ENCODE measurements at regions not wholly inside any gene's neighbourhood (a gene's known extent, or its start where the extent isn't known, plus 50 kb on each side); places are given as distances from the start of the nearest gene placed in this dataset.

- DNase-seq (ENCODE audit: low read depth), result no peak
These were observed 296.6 kb upstream of the SLCO3A1 start for GRCh38 chr15:91556926-91557325.

- no peak for DNase-seq (ENCODE audit: low read depth)
These were observed 294.4 kb upstream of the SLCO3A1 start for GRCh38 chr15:91559066-91559465.

GRCh38 chr15:91561371-91562100 lies 292.0 kb upstream of the SLCO3A1 start:
- no peak for DNase-seq (ENCODE audit: low read depth)

- no peak for DNase-seq (ENCODE audit: low read depth)
These were observed 290.8 kb upstream of the SLCO3A1 start for GRCh38 chr15:91562698-91563097.

- no peak for DNase-seq (ENCODE audit: low read depth)
These were observed 288.9 kb upstream of the SLCO3A1 start for GRCh38 chr15:91564631-91565030.

- no peak for DNase-seq (ENCODE audit: low read depth)
These were observed 287.4 kb upstream of the SLCO3A1 start for GRCh38 chr15:91566141-91566540.

- DNase-seq (ENCODE audit: low read depth), result no peak
These were observed 285.5 kb upstream of the SLCO3A1 start for GRCh38 chr15:91568036-91568435.

- no peak for DNase-seq (ENCODE audit: low read depth)
These were observed 281.4 kb upstream of the SLCO3A1 start for GRCh38 chr15:91572110-91572509.

- no peak for DNase-seq (ENCODE audit: low read depth)
These were observed 277.4 kb upstream of the SLCO3A1 start for GRCh38 chr15:91576096-91576495.

- DNase-seq (ENCODE audit: low read depth), result no peak
These were observed 275.0 kb upstream of the SLCO3A1 start for GRCh38 chr15:91578511-91578910.

GRCh38 chr15:91584895-91585294 lies 268.6 kb upstream of the SLCO3A1 start:
- no peak for DNase-seq (ENCODE audit: low read depth)

GRCh38 chr15:91586560-91586959 lies 266.9 kb upstream of the SLCO3A1 start:
- no peak for DNase-seq (ENCODE audit: low read depth)

GRCh38 chr15:91589360-91589759 lies 264.1 kb upstream of the SLCO3A1 start:
- DNase-seq (ENCODE audit: low read depth), result no peak

- no peak for DNase-seq (ENCODE audit: low read depth)
These were observed 260.9 kb upstream of the SLCO3A1 start for GRCh38 chr15:91592567-91592966.

- no peak for DNase-seq (ENCODE audit: low read depth)
These were observed 260.4 kb upstream of the SLCO3A1 start for GRCh38 chr15:91593067-91593466.

- DNase-seq (ENCODE audit: low read depth), result no peak
These were observed 259.9 kb upstream of the SLCO3A1 start for GRCh38 chr15:91593653-91594052.

GRCh38 chr15:91599261-91599660 lies 254.2 kb upstream of the SLCO3A1 start:
- DNase-seq (ENCODE audit: low read depth), result no peak

GRCh38 chr15:91603384-91604080 lies 250.0 kb upstream of the SLCO3A1 start:
- DNase-seq (ENCODE audit: low read depth), result no peak

GRCh38 chr15:91604122-91604521 lies 249.4 kb upstream of the SLCO3A1 start:
- DNase-seq (ENCODE audit: low read depth), result no peak

GRCh38 chr15:91605576-91605975 lies 247.9 kb upstream of the SLCO3A1 start:
- DNase-seq (ENCODE audit: low read depth), result no peak

- DNase-seq (ENCODE audit: low read depth), result no peak
These were observed 244.3 kb upstream of the SLCO3A1 start for GRCh38 chr15:91609231-91609630.

- no peak for DNase-seq (ENCODE audit: low read depth)
These were observed 243.5 kb upstream of the SLCO3A1 start for GRCh38 chr15:91609966-91610365.

- DNase-seq (ENCODE audit: low read depth), result no peak
These were observed 241.8 kb upstream of the SLCO3A1 start for GRCh38 chr15:91611561-91612323.

Data from stimulated activated CD4-positive, alpha-beta T cell treated with anti-CD3 and anti-CD28 coated beads, Interleukin-2, amount 100 ng/mL, for 4 hours (primary cell).